GM19238 (cell line): ENCODE measurements at regions not wholly inside any gene's neighbourhood (a gene's known extent, or its start where the extent isn't known, plus 50 kb on each side); places are given as distances from the start of the nearest gene placed in this dataset.

Source experiments
- DNase-seq: peaks from one replicate; pipeline ENCODE4 v3.0.0; 2011; ENCODE audit warnings: low spot score; ENCODE audit not compliant: insufficient read length

DNA sequence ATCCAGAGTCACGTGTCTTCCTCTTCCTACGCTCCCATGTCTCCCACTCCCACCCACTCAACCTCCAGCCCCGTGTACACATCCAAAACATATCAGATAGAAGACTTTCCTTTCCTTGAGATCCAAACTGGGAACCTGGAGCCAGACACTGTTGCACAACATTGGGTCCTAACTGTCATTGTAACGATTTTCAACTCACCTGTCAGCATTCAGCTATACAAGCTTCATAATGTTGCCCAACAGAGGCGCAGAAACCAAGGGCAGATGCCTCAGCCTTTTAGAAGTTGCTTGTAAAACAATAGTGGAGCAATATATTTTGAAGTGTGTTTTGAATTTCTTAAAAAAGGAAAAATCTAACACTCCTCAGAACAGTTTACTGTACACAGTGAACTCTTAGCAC is 84.9 kb upstream of the GLIS3 start:
- DNase-seq = no peak

DNA sequence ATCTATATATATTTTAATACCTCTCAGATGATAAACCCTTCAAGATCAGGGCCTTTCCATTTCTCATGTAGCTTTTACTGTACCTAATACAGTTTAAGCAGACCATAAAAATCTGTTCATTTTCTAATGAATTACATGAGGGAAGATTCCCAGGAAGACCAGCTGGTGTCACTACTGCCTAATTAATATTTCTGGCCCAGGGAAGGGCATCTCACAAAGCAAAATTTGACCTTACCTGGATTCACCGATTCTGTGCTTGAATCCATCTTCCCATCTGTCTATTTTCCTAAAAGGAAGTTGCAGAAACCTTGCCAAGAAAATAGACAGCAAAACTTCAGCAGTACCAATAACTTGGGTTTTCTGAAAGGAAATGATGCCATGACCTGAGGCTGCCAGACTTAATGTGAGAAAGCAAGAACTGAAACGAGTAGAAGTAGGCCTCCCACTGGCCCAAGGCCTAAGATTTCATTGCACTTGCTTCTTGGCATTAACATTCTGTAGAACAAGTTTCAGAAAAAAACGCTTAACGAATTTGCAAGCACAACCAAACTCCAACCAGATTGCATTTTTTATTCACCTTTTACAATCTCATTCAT is 83.0 kb upstream of the GLIS3 start:
- peak; percentile 11 for DNase-seq

DNA sequence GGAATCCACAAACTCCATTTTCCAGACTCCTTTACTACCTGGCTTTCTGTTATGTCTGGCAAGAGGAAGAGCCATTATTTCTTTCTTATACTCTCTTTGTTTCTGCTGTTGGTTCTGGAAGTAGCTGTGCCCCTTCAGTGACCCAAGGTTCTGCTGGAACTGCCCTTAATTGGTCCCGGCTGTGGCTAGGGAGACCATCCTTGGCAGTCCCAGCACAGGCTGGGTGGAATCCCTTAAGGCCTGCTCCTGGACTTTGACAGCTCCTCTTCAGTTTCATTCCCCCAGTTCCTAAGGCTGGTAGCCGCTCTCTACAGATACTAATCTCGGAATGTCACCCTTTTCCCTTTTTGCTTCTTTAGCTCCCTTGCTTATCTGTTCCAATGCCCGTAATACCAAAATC is 81.9 kb upstream of the GLIS3 start:
- DNase-seq = no peak

DNA sequence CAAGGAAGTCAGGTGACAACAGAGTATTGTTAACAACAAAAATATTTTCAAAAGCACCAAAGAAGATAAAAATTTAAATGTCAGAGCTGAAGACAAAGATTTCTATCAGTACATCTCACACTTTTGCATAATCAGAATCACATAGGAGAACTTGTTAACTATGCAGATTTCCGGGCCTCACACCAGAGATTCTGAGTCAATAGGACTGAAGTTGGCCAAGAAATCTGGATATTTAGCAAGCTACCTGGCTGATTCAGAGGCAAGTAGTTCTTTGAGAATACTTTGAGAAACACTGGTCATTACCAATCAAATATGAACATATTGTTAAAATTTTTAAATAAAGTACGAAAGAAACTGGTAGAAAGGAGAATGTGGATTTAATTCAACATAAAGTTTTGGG is 80.5 kb upstream of the GLIS3 start:
- no peak for DNase-seq

- no peak for DNase-seq
Measured at GRCh38 chr9:4375424-4376200, 75.7 kb upstream of the GLIS3 start.

- no peak for DNase-seq
Measured at GRCh38 chr9:4371108-4371507, 71.2 kb upstream of the GLIS3 start.

GRCh38 chr9:4370501-4370900 is 70.6 kb upstream of the GLIS3 start:
- DNase-seq = no peak

- no peak for DNase-seq
Measured at GRCh38 chr9:4366591-4367330, 66.9 kb upstream of the GLIS3 start.

GRCh38 chr9:4365055-4365454 is 65.2 kb upstream of the GLIS3 start:
- DNase-seq = no peak

GRCh38 chr9:4362281-4362680 is 62.4 kb upstream of the GLIS3 start:
- DNase-seq = no peak

- no peak for DNase-seq
Measured at GRCh38 chr9:4359016-4359415, 59.1 kb upstream of the GLIS3 start.

GRCh38 chr9:4357929-4358328 is 58.1 kb upstream of the GLIS3 start:
- DNase-seq = no peak

- no peak for DNase-seq
Measured at GRCh38 chr9:4356306-4356705, 56.4 kb upstream of the GLIS3 start.

- no peak for DNase-seq
Measured at GRCh38 chr9:4353236-4353635, 53.4 kb upstream of the GLIS3 start.

DNA sequence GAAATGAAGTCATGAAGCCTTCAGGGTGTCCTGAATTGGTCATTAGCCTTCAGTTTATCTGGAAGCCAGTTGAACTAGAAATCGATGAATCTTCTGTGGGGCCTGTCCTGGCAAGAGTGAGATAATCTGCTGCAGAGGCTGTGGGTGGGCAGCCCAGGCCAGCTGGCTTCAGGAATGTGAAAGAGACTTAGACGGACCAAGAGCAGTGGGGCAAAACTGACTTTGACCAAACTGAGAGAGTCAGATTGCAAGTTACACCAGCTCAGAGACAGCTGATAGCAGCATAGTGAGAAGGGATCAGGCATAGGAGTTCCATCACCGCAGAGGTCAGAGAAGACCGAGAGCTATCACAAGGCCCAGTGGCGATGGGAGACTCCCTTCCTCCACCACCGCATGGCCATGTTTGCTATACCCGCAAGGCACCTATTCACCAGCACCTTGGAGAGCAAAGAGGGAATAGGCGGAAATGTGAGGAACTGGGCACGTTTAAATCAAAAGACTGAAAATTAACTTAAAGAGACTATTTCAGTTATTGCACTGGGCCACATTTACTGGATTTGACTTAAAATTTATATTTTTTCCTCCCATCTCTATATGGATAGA is 50.0 kb upstream of the GLIS3 start:
- DNase-seq = no peak
